Mammary epithelial cell (primary cell): ENCODE measurements at regions not wholly inside any gene's neighbourhood (a gene's known extent, or its start where the extent isn't known, plus 50 kb on each side); places are given as distances from the start of the nearest gene placed in this dataset.

ENCODE experiments used
- CTCF ChIP-seq, 2 donors: IDR thresholded peaks in 1 of 2; conservative IDR thresholded peaks in 1 of 2; 2 replicates each; pipeline ENCODE4 v1.5.1; 2011 to 2012; ENCODE audit warnings: inconsistent platforms in 2 of 2, low read length in 2 of 2, mild to moderate bottlenecking in 2 of 2, control low read depth in 1 of 2, low read depth in 1 of 2; ENCODE audit not compliant: insufficient read depth in 1 of 2; ENCODE audit errors: extremely low read depth in 1 of 2
- EZH2 ChIP-seq: IDR thresholded peaks from 2 replicates; pipeline ENCODE4 v1.6.1; 2012; ENCODE audit warnings: low read length, inconsistent platforms, borderline replicate concordance

GRCh38 chrX:106391284-106391911, 220.4 kb upstream of the RADX start:
- TF ChIP-seq CTCF (conservative IDR thresholded peaks at IDR 0.05 in 1 of 2, IDR thresholded peaks at IDR 0.05 in 1 of 2; ENCODE audit: extremely low read depth in 1 of 2, insufficient read depth in 1 of 2, low read depth in 1 of 2, low read length in 2 of 2) (no peak), EZH2 (no peak)
